Natural killer cell (primary cell): ENCODE measurements at regions not wholly inside any gene's neighbourhood (a gene's known extent, or its start where the extent isn't known, plus 50 kb on each side); places are given as distances from the start of the nearest gene placed in this dataset.
A peak's percentile ranks its signal among the peaks of the same experiment; 100 is the strongest.

Experiments
- ATAC-seq, 3 donors: fragments of 150-1000 bp in 2 of 3; fragments of 200-7000 bp in 1 of 3; cut with Tn5 transposase; 1 replicate in 1 of 3; 2 replicates in 2 of 3; pipeline ENCODE4 v1.10.0; 2021; ENCODE audit warnings: mild to moderate bottlenecking in 2 of 3, moderate library complexity in 2 of 3
- DNase-seq, 2 donors: peaks; one replicate each; pipeline versions ENCODE4 v3.0.0 to v3.0.0-alpha.2; 2013 to 2021; ENCODE audit warnings: mixed read lengths in 1 of 2
- H3K27ac ChIP-seq: one replicate; pipeline ENCODE4 v1.5.1; 2013; ENCODE audit warnings: mild to moderate bottlenecking, low read length
- H3K27me3 ChIP-seq: one replicate; pipeline ENCODE4 v1.6.1; 2013; ENCODE audit warnings: low read length; ENCODE audit not compliant: control insufficient read depth, insufficient read depth
- H3K36me3 ChIP-seq: one replicate; pipeline ENCODE4 v1.6.1; 2013; ENCODE audit warnings: low read length; ENCODE audit not compliant: control insufficient read depth, insufficient read depth
- H3K4me1 ChIP-seq: one replicate; pipeline ENCODE4 v1.6.1; 2013; ENCODE audit warnings: low read length; ENCODE audit not compliant: control insufficient read depth, insufficient read depth
- H3K4me3 ChIP-seq: one replicate; pipeline ENCODE4 v1.5.1; 2013; ENCODE audit warnings: low read length
- H3K9me3 ChIP-seq: one replicate; pipeline ENCODE4 v1.6.1; 2013; ENCODE audit warnings: low read length; ENCODE audit not compliant: control insufficient read depth, insufficient read depth
- H3K27ac Mint-ChIP-seq, 2 donors: one replicate each; pipeline ENCODE4 v1.8.0; 2022; ENCODE audit warnings: mild to moderate bottlenecking in 2 of 2, mixed read lengths in 2 of 2, moderate library complexity in 1 of 2
- H3K27me3 Mint-ChIP-seq, 2 donors: one replicate each; pipeline ENCODE4 v1.8.0; 2022; ENCODE audit warnings: low read depth in 2 of 2, mixed read lengths in 2 of 2
- H3K36me3 Mint-ChIP-seq: one replicate; pipeline ENCODE4 v1.8.0; 2022; ENCODE audit warnings: mixed read lengths
- H3K4me1 Mint-ChIP-seq, 2 donors: one replicate each; pipeline ENCODE4 v1.8.0; 2022; ENCODE audit warnings: mixed read lengths in 2 of 2
- H3K4me3 Mint-ChIP-seq: one replicate; pipeline ENCODE4 v1.8.0; 2022; ENCODE audit warnings: mild to moderate bottlenecking, moderate library complexity, mixed read lengths
- H3K9me3 Mint-ChIP-seq, 2 donors: one replicate each; pipeline ENCODE4 v1.8.0; 2022; ENCODE audit warnings: mixed read lengths in 2 of 2
- CTCF ChIP-seq: fragments of 200-600 bp; IDR thresholded peaks from one replicate; pipeline ENCODE4 v1.8.0; 2022; ENCODE audit warnings: antibody characterized with exemption
- WGBS: methylation state at CpG from one replicate; pipeline ENCODE4 v1.1.7; 2013; ENCODE audit warnings: missing lambda C conversion rate; ENCODE audit not compliant: insufficient coverage; 5-methylcytosine and 5-hydroxymethylcytosine counted together
- intact Hi-C: fragments of 100-400 bp; cut with micrococcal nuclease; formaldehyde crosslinking; loops from one replicate; pipeline ENCODE4 v1.14.2; 2022

GRCh38 chr4:184313702-184314659, 96.3 kb upstream of the ENPP6 start:
- no peaks in the 10 kb centered on the region for H3K27me3 Mint-ChIP-seq
- DNase-seq (peak in 1 of 2 donors; percentile 34), ATAC-seq (peak; percentile 65 to 69 (median 66))
- H3K4me1 Mint-ChIP-seq, result peaks cover 23 to 25% of the 10 kb centered on the region in 2 donors
- 66% methylated on average over 16 of the region's 16 CpGs for WGBS
- Histone ChIP-seq H3K4me3 (no peak overlapping the region), H3K4me1 (peaks cover 34% of the 10 kb centered on the region), H3K27ac (peak overlapping the region; percentile 38), H3K27me3 (no peaks in the 10 kb centered on the region), H3K9me3 (no peaks in the 10 kb centered on the region), H3K36me3 (no peaks in the 10 kb centered on the region)
- no peak for TF ChIP-seq CTCF
- H3K4me3 Mint-ChIP-seq, result no peak overlapping the region
- intact Hi-C loops, result no loop called here
- H3K9me3 Mint-ChIP-seq, result no peaks in the 10 kb centered on the region
- H3K27ac Mint-ChIP-seq, result peak overlapping the region in 1 of 2 donors; percentile 39
- no peaks in the 10 kb centered on the region for H3K36me3 Mint-ChIP-seq

GRCh38 chr4:184313058-184313581, 95.4 kb upstream of the ENPP6 start:
- ATAC-seq (no peak), DNase-seq (no peak)
- H3K4me1 Mint-ChIP-seq, result peaks cover 23 to 25% of the 10 kb centered on the region in 2 donors
- no peak overlapping the region for H3K27ac Mint-ChIP-seq
- Histone ChIP-seq H3K4me3 (no peak overlapping the region), H3K27ac (no peak overlapping the region), H3K4me1 (peaks cover 31% of the 10 kb centered on the region), H3K9me3 (no peaks in the 10 kb centered on the region), H3K27me3 (no peaks in the 10 kb centered on the region), H3K36me3 (no peaks in the 10 kb centered on the region)
- no peaks in the 10 kb centered on the region for H3K27me3 Mint-ChIP-seq
- intact Hi-C loops, result no loop called here
- H3K36me3 Mint-ChIP-seq, result no peaks in the 10 kb centered on the region
- no peak overlapping the region for H3K4me3 Mint-ChIP-seq
- no peak for TF ChIP-seq CTCF
- WGBS, result 88% methylated on average over 4 of the region's 4 CpGs
- H3K9me3 Mint-ChIP-seq, result no peaks in the 10 kb centered on the region

GRCh38 chr4:184312126-184312525, 94.5 kb upstream of the ENPP6 start:
- no peak overlapping the region for H3K4me3 Mint-ChIP-seq
- Histone ChIP-seq H3K9me3 (no peaks in the 10 kb centered on the region), H3K4me3 (no peak overlapping the region), H3K36me3 (no peaks in the 10 kb centered on the region), H3K27me3 (no peaks in the 10 kb centered on the region), H3K4me1 (peaks cover 31% of the 10 kb centered on the region), H3K27ac (no peak overlapping the region)
- no peaks in the 10 kb centered on the region for H3K36me3 Mint-ChIP-seq
- peaks cover 23 to 25% of the 10 kb centered on the region in 2 donors for H3K4me1 Mint-ChIP-seq
- no peaks in the 10 kb centered on the region for H3K27me3 Mint-ChIP-seq
- DNase-seq (no peak), ATAC-seq (no peak)
- intact Hi-C loops, result no loop called here
- no peak for TF ChIP-seq CTCF
- no peak overlapping the region for H3K27ac Mint-ChIP-seq
- 98% methylated on average over 2 of the region's 3 CpGs for WGBS
- H3K9me3 Mint-ChIP-seq, result no peaks in the 10 kb centered on the region
